HEK293 (cell line): ENCODE measurements at regions not wholly inside any gene's neighbourhood (a gene's known extent, or its start where the extent isn't known, plus 50 kb on each side); places are given as distances from the start of the nearest gene placed in this dataset.

ENCODE experiments used
- BCL11A ChIP-seq: fragments of 450-650 bp; formaldehyde crosslinking; IDR thresholded peaks from 2 replicates; pipeline ENCODE4 v1.5.1; 2016; ENCODE audit warnings: low read depth, missing biosample characterization, missing genetic modification characterization
- CTCF ChIP-seq: fragments of 450-650 bp; formaldehyde crosslinking; IDR thresholded peaks from 2 replicates; pipeline ENCODE4 v1.5.1; 2016; ENCODE audit warnings: missing biosample characterization, missing genetic modification characterization
- PRDM1 ChIP-seq: fragments of 450-650 bp; formaldehyde crosslinking; IDR thresholded peaks from 2 replicates; pipeline ENCODE4; 2016; ENCODE audit warnings: missing biosample characterization, missing genetic modification characterization
- SP2 ChIP-seq: fragments of 450-650 bp; formaldehyde crosslinking; IDR thresholded peaks from 2 replicates; pipeline ENCODE4 v1.5.1; 2016; ENCODE audit warnings: missing biosample characterization, missing genetic modification characterization
- YY2 ChIP-seq: fragments of 450-650 bp; formaldehyde crosslinking; IDR thresholded peaks from 2 replicates; pipeline ENCODE4 v1.5.1; 2016; ENCODE audit warnings: missing biosample characterization, missing genetic modification characterization
- ZNF138 ChIP-seq: fragments of 450-650 bp; formaldehyde crosslinking; IDR thresholded peaks from 2 replicates; pipeline ENCODE4 v1.5.1; 2016; ENCODE audit warnings: missing biosample characterization, missing genetic modification characterization, borderline replicate concordance
- ZNF214 ChIP-seq: fragments of 450-650 bp; formaldehyde crosslinking; IDR thresholded peaks from 2 replicates; pipeline ENCODE4 v1.5.1; 2017; ENCODE audit warnings: missing biosample characterization, mild to moderate bottlenecking, missing genetic modification characterization, borderline replicate concordance
- ZNF24 ChIP-seq: fragments of 450-650 bp; formaldehyde crosslinking; IDR thresholded peaks from 2 replicates; pipeline ENCODE4 v1.5.1; 2016; ENCODE audit warnings: missing biosample characterization, missing genetic modification characterization
- ZNF391 ChIP-seq: fragments of 450-650 bp; formaldehyde crosslinking; IDR thresholded peaks from 2 replicates; pipeline ENCODE4 v1.5.1; 2016; ENCODE audit warnings: low read depth, missing biosample characterization, missing genetic modification characterization, borderline replicate concordance
- ZNF558 ChIP-seq: fragments of 450-650 bp; formaldehyde crosslinking; IDR thresholded peaks from 2 replicates; pipeline ENCODE4 v1.5.1; 2016; ENCODE audit warnings: missing biosample characterization, missing genetic modification characterization
- ZNF560 ChIP-seq: fragments of 450-650 bp; formaldehyde crosslinking; IDR thresholded peaks from 2 replicates; pipeline ENCODE4 v1.5.1; 2017; ENCODE audit warnings: missing biosample characterization, missing genetic modification characterization, borderline replicate concordance
- ZNF626 ChIP-seq: fragments of 450-650 bp; sonication (Bioruptor Pico); formaldehyde crosslinking; IDR thresholded peaks from 2 replicates; pipeline ENCODE4 v1.5.1; 2018; ENCODE audit warnings: missing biosample characterization, missing genetic modification characterization, inconsistent platforms
- TF ChIP-seq, protein P1 (sequence below): fragments of 450-650 bp; formaldehyde crosslinking; IDR thresholded peaks from 2 replicates; pipeline ENCODE4 v1.5.1; 2016; ENCODE audit warnings: missing biosample characterization, missing genetic modification characterization

DNA sequence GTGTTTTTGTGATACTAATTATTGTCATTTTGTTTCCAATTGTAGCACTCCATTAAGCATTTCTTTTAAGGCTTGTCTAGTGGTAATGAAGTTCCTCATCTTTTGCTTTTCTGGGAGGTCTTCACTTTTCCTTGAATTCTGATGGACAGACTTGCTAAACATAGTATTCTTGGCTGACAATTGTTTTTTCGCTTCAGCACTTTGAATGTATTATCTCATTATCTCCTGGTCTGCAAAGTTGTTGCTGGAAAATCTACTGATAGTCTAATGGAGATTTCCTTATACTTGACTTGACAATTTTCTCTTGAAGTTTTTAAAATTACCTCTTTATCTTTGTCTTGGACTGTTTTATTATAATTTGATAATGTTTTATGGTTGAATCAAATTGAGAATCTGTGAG is 147.5 kb downstream of the FAM174A start:
- TF ChIP-seq YY2 (tag by site-specific recombination) = no peak
- TF ChIP-seq ZNF558 (tag by site-specific recombination) = no peak
- no peak for TF ChIP-seq ZNF626 (tag by site-specific recombination)
- TF ChIP-seq SP2 (tag by site-specific recombination) = no peak
- TF ChIP-seq ZNF138 = no peak
- TF ChIP-seq BCL11A (tag by site-specific recombination) = no peak
- TF ChIP-seq ZNF391 (tag by site-specific recombination) = no peak
- TF ChIP-seq ZNF214 (tag by site-specific recombination) = no peak
- no peak for TF ChIP-seq ZNF24 (tag by site-specific recombination)
- TF ChIP-seq CTCF (tag by site-specific recombination) = no peak
- TF ChIP-seq PRDM1 (tag by site-specific recombination) = no peak
- TF ChIP-seq, protein P1, sequence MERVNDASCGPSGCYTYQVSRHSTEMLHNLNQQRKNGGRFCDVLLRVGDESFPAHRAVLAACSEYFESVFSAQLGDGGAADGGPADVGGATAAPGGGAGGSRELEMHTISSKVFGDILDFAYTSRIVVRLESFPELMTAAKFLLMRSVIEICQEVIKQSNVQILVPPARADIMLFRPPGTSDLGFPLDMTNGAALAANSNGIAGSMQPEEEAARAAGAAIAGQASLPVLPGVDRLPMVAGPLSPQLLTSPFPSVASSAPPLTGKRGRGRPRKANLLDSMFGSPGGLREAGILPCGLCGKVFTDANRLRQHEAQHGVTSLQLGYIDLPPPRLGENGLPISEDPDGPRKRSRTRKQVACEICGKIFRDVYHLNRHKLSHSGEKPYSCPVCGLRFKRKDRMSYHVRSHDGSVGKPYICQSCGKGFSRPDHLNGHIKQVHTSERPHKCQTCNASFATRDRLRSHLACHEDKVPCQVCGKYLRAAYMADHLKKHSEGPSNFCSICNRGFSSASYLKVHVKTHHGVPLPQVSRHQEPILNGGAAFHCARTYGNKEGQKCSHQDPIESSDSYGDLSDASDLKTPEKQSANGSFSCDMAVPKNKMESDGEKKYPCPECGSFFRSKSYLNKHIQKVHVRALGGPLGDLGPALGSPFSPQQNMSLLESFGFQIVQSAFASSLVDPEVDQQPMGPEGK (tag by site-specific recombination) = no peak
- TF ChIP-seq ZNF560 = no peak
